ENCODE measurements at regions not wholly inside any gene's neighbourhood (a gene's known extent, or its start where the extent isn't known, plus 50 kb on each side); places are given as distances from the start of the nearest gene placed in this dataset.

DNA sequence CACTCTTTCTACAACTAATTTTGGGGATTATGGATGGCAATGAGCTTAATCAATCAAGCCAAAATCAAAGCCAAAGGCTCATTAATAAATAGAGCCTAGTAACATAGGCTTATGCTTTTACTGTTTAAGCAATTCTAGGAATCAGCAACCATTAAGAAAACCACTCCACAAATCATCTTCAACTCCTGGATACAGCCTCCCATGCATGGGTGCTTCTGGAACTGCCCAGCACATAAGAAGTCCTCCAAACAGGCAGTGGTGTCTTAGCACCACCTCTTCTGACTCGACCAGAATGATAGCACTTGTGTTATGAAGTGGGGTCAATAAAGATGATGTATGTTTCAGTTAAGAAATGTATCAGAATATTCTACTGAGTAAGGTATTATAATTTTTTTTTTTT, 104.4 kb upstream of the SERPINE2 start:
- DNase-seq, result no peak
- H3K18ac ChIP-seq (ENCODE audit: insufficient read length, low read depth, low read length), result no peak overlapping the region
- no peaks in the 10 kb centered on the region for H3K79me1 ChIP-seq (ENCODE audit: insufficient read depth, low read depth, low read length, poor library complexity, severe bottlenecking)
- H3K79me2 ChIP-seq (ENCODE audit: insufficient read depth, low read length), result no peaks in the 10 kb centered on the region
- no peak overlapping the region for H3K4me2 ChIP-seq (ENCODE audit: insufficient read depth, insufficient read length, low read length)
- H3K4me3 Mint-ChIP-seq, result no peak overlapping the region
- no peaks in the 10 kb centered on the region for H3K36me3 Mint-ChIP-seq (ENCODE audit: insufficient read depth in 1 of 3, low read depth in 3 of 3)
- H4K5ac ChIP-seq (ENCODE audit: insufficient read length, low read depth, low read length), result no peak overlapping the region
- no peak overlapping the region for H3T11ph ChIP-seq (ENCODE audit: low read length)
- no peak overlapping the region for H2BK15ac ChIP-seq (ENCODE audit: low read depth, low read length)
- H4K20me1 ChIP-seq (ENCODE audit: control insufficient read depth, insufficient read depth, insufficient read length), result no peaks in the 10 kb centered on the region
- H2BK20ac ChIP-seq (ENCODE audit: low read depth, low read length, poor library complexity, severe bottlenecking), result no peak overlapping the region
- H2BK120ac ChIP-seq (ENCODE audit: low read depth, low read length, poor library complexity, severe bottlenecking), result no peak overlapping the region
- H3K9me3 Mint-ChIP-seq, result no peaks in the 10 kb centered on the region; a peak in 1 of 5 replicates
- no CpG with 5 or more reads among the region's 1 CpG for whole genome bisulfite sequencing (ENCODE audit: extremely low coverage, insufficient read length, low lambda C conversion rate)
- no peak overlapping the region for H2BK12ac ChIP-seq (ENCODE audit: insufficient read length, low read depth, low read length)
- no peaks in the 10 kb centered on the region for H3K27me3 Mint-ChIP-seq (ENCODE audit: low read depth)
- TF ChIP-seq CTCF (conservative IDR thresholded peaks at IDR 0.05), result no peak
- no peak overlapping the region for H3K56ac ChIP-seq (ENCODE audit: insufficient read length, low read depth, low read length)
- H3K9ac ChIP-seq (ENCODE audit: extremely low read depth, insufficient read length, low read length), result no peak overlapping the region
- H3K4me1 ChIP-seq (ENCODE audit: insufficient read depth, low read length), result no peaks in the 10 kb centered on the region
- H3K23ac ChIP-seq (ENCODE audit: insufficient read length, low read depth, low read length), result no peak overlapping the region
- H3K27ac Mint-ChIP-seq, result no peak overlapping the region
- no peak overlapping the region for H2AFZ ChIP-seq (ENCODE audit: low read length)
- H4K91ac ChIP-seq (ENCODE audit: insufficient read length, low read depth, low read length), result no peak overlapping the region
- H2BK5ac ChIP-seq (ENCODE audit: insufficient read length, low read length), result no peak overlapping the region
- no peak overlapping the region for H3K27ac ChIP-seq (ENCODE audit: insufficient read length, low read depth, low read length)
- no peak overlapping the region for H2AK5ac ChIP-seq (ENCODE audit: insufficient read length, low read length)
- H3K23me2 ChIP-seq (ENCODE audit: insufficient read length, low read depth, low read length, poor library complexity, severe bottlenecking), result no peaks in the 10 kb centered on the region
- no peak overlapping the region for H4K8ac ChIP-seq (replicated peaks; ENCODE audit: insufficient read length, low read depth, low read length)
- H3K14ac ChIP-seq (ENCODE audit: insufficient read depth, low read length), result no peak overlapping the region
- no peak overlapping the region for H3K4ac ChIP-seq (ENCODE audit: low read depth, low read length)
- H3K9me3 ChIP-seq (ENCODE audit: control insufficient read depth, low read depth, low read length), result no peaks in the 10 kb centered on the region
- no peaks in the 10 kb centered on the region for H3K4me1 Mint-ChIP-seq
- no peaks in the 10 kb centered on the region for H3K27me3 ChIP-seq (ENCODE audit: insufficient read depth, low read length)

Measured in H9 (cell line).